WERI-Rb-1 (cell line): ENCODE measurements at regions not wholly inside any gene's neighbourhood (a gene's known extent, or its start where the extent isn't known, plus 50 kb on each side); places are given as distances from the start of the nearest gene placed in this dataset.

Experiments
- DNase-seq: peaks from one replicate; pipeline ENCODE4 v3.0.0-alpha.2; 2020
- H3K27ac ChIP-seq: fragments of 250-450 bp; sonication (Bioruptor Pico); 2 replicates; pipeline ENCODE4 v1.5.1; 2020; ENCODE audit warnings: mild to moderate bottlenecking, moderate library complexity
- H3K27me3 ChIP-seq: fragments of 250-450 bp; sonication (Bioruptor Pico); 2 replicates; pipeline ENCODE4 v1.5.1; 2021; ENCODE audit warnings: mild to moderate bottlenecking, low read depth, moderate library complexity; ENCODE audit not compliant: insufficient read depth, severe bottlenecking
- H3K36me3 ChIP-seq: fragments of 250-450 bp; sonication (Bioruptor Pico); 2 replicates; pipeline ENCODE4 v1.5.1; 2020; ENCODE audit warnings: mild to moderate bottlenecking, moderate library complexity
- H3K4me3 ChIP-seq: 2 replicates; pipeline ENCODE4 v1.5.1; 2011; ENCODE audit warnings: low read depth, mild to moderate bottlenecking, control low read depth, low read length
- H3K9me3 ChIP-seq: fragments of 250-450 bp; sonication (Bioruptor Pico); 2 replicates; pipeline ENCODE4 v1.5.1; 2021; ENCODE audit warnings: mild to moderate bottlenecking, moderate library complexity; ENCODE audit not compliant: severe bottlenecking
- CTCF ChIP-seq: IDR thresholded peaks from 2 replicates; pipeline ENCODE4 v1.5.1; 2011; ENCODE audit warnings: low read depth, mild to moderate bottlenecking, control low read depth, inconsistent platforms, low read length

GRCh38 chr12:67921286-67921685 lies 68.0 kb upstream of the IFNG-AS1 start:
- Histone ChIP-seq H3K27ac (no peak overlapping the region), H3K27me3 (no peaks in the 10 kb centered on the region), H3K4me3 (no peak overlapping the region), H3K36me3 (no peaks in the 10 kb centered on the region), H3K9me3 (no peaks in the 10 kb centered on the region)
- TF ChIP-seq CTCF, result no peak
- no peak for DNase-seq

GRCh38 chr12:67922245-67922644 lies 67.0 kb upstream of the IFNG-AS1 start:
- Histone ChIP-seq H3K27me3 (no peaks in the 10 kb centered on the region), H3K4me3 (no peak overlapping the region), H3K9me3 (no peaks in the 10 kb centered on the region), H3K27ac (no peak overlapping the region), H3K36me3 (no peaks in the 10 kb centered on the region)
- TF ChIP-seq CTCF, result no peak
- DNase-seq, result no peak

- DNase-seq, result no peak
- Histone ChIP-seq H3K9me3 (no peaks in the 10 kb centered on the region), H3K36me3 (no peaks in the 10 kb centered on the region), H3K27ac (no peak overlapping the region), H3K4me3 (no peak overlapping the region), H3K27me3 (no peaks in the 10 kb centered on the region)
- TF ChIP-seq CTCF, result no peak
These were observed 64.2 kb upstream of the IFNG-AS1 start for GRCh38 chr12:67925077-67925476.

GRCh38 chr12:67925552-67925951 lies 63.7 kb upstream of the IFNG-AS1 start:
- TF ChIP-seq CTCF, result no peak
- Histone ChIP-seq H3K36me3 (no peaks in the 10 kb centered on the region), H3K9me3 (no peaks in the 10 kb centered on the region), H3K27me3 (no peaks in the 10 kb centered on the region), H3K27ac (no peak overlapping the region), H3K4me3 (no peak overlapping the region)
- DNase-seq, result no peak

GRCh38 chr12:67926063-67926462 lies 63.2 kb upstream of the IFNG-AS1 start:
- no peaks in the 10 kb centered on the region for H3K36me3 ChIP-seq
- TF ChIP-seq CTCF, result no peak
- no peak overlapping the region for H3K4me3 ChIP-seq
- no peaks in the 10 kb centered on the region for H3K9me3 ChIP-seq
- DNase-seq, result no peak
- H3K27ac ChIP-seq, result no peak overlapping the region
- H3K27me3 ChIP-seq, result no peaks in the 10 kb centered on the region

- TF ChIP-seq CTCF, result no peak
- Histone ChIP-seq H3K36me3 (no peaks in the 10 kb centered on the region), H3K27me3 (no peaks in the 10 kb centered on the region), H3K27ac (no peak overlapping the region), H3K9me3 (no peaks in the 10 kb centered on the region), H3K4me3 (no peak overlapping the region)
- no peak for DNase-seq
These were observed 61.9 kb upstream of the IFNG-AS1 start for GRCh38 chr12:67927324-67927723.
